Left kidney (tissue), 1 donor: ENCODE measurements at regions not wholly inside any gene's neighbourhood (a gene's known extent, or its start where the extent isn't known, plus 50 kb on each side); places are given as distances from the start of the nearest gene placed in this dataset.

Experiments
- DNase-seq: peaks from one replicate; pipeline ENCODE4 v3.0.0-alpha.2; 2013

GRCh38 chr10:121183707-121184106 is 332.5 kb downstream of the WDR11 start:
- DNase-seq, result no peak

DNA sequence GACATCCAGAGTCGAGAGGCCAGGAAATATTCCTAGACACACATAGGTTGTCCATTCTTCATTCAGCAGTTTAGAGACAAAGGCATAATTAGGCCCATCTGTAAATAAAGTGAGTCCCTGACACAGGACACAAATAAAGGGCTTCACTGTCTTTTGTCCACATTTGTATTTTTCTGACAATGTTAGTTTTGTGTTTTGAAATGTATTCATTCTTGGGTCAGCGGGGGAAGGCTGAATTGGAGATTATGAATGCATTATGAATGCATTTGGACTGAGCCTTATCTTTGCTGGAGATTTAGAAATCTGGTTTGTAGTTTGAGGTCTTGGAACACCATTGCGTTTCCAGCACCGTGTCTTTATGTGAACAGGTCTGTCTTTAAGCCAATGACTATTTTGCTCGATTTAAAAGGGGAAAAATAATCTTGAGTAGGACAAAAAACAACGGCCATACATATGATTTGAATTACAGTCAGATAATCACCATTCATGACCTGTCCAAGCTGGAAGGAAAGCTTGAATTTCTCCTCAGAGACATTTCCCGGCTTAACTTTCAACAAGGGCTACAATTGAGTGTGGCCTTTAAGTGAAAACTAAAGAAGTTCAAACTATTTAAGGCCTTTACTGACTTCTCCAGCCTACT is 334.8 kb downstream of the WDR11 start:
- DNase-seq, result no peak

GRCh38 chr10:121187391-121187790 is 336.2 kb downstream of the WDR11 start:
- no peak for DNase-seq

GRCh38 chr10:121188005-121188404 is 336.8 kb downstream of the WDR11 start:
- DNase-seq, result peak; percentile 36

DNA sequence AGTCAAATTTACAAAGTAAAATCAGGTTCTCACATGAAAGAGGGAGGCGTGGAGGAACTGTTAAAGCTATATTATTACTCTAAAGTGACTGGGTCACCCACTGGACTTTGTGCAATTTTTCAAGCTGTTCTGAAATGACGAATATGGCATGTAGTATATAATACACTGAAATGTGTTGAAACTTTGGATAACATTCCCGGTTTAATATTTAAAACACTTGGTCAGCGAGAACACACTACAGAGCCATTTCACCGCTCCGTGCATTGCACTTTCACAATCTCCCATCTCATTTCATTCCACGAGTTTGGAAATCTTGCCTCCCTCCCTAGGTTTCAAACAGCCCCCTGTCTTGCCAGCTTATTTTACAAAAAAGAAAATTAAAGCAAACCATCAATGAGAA is 337.9 kb downstream of the WDR11 start:
- no peak for DNase-seq

DNA sequence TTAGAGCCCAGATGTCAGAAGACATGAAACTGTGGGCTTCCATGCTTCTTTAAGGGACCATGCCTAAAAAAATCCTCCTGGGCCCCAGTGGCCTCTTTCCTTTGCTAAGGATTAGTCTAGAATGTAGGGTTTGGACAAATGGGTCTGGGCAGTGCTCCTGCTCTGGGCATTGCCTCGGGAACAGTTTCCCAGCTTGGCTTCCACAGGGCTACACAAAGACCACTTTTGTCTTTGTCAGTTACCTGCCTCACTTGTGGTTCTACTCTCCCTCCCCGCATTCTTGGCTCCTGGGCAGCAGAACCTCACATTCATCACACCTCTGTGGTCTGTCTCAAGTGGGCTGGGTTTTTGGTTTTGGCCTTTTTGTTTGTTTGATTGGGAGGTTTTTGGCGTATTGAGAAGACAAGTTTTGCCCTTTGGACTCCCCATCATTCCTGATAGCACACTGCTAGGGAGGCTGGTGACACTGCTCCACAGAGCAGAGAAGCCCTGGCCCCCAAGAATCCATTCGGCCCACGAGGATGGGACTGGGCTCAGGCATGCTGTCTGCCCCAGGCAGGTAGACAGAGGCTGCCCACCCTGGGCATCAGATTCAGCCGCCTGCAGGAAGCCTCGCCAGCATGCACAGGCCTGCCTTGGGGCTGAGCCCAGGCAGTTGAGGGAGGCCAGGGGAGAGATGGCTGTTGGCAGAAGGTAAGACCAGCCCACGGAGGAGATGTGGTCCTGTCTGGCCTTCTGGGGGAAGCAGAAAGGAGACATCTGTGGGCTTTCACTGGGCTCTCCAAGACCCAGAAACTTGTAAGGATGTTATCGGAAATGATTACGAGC is 343.7 kb downstream of the WDR11 start:
- DNase-seq, result no peak

DNA sequence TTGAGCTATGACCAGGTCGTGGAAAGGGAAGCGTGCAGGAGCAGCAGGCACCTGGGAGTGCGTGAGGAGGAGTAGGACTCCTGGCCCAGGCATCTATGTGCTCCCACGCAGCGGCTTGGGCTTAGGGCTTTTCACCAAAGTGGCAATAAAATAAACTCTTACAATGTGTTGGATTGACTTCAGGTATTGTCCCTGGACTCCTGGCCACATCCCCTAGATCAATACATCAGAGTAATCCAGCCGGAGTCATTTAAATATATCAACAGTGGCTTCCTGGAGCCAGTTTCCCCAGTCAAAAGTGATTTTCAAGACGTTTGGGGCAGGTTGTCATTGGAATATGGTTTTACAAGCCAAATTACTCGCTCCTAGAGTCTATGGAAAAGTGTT is 344.4 kb downstream of the WDR11 start:
- DNase-seq, result no peak

DNA sequence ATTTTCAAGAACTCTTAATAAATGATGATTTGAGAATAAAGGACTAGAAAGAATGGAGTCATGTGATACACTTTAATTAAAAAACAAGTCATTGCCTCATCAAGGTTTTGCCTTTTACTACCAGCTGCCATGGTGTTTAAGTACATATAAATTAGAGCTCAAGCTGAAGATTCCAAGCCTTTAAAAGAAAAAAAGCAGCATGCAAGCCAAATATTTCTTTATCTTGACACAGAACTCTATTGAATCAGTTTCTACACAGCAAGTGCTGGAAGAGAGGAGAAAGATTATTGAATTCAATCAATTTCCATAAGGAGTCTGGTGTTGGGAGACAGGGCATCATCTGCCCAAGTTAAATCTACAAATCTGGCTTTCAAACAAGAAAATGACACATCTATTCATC is 347.9 kb downstream of the WDR11 start:
- DNase-seq, result no peak

DNA sequence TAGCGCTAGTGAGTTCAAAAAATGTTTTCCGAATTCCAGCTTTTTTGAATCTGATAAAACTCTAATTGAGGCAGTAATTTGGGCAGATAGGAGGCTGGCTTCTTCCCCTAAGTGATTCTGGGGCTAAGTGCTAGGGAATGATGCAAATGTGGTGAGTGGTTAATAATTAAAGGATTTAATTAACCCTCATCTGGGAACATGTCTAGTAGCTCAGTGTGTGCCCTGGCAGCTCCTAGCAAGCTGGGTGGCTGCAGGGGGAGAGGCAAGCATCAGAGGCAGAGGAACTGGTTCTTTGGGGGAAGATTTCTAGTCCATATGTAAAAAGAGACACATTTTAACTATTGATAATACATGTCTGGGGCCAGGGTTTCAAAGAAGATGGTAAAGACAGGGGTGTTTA is 354.5 kb downstream of the WDR11 start:
- DNase-seq, result no peak

DNA sequence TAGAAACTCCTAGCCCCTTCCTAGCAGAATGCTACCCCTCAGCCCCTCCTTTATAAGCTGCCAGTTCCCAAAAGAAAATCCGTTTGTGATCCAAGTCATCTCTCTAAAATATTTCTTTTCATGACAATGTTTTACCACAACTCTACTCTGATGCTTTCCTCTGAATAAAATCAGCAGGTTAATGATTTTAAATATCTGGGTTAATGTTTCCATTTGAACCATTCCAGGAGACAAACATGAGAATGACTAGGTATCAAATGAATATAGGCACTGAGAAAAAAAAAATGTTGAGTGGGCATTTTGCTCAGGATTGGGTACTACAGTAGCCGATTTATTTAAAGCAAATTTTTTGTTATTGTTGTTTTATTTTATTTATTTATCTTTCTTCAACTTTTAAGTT is 360.3 kb downstream of the WDR11 start:
- DNase-seq, result no peak

- DNase-seq, result no peak
Measured at GRCh38 chr10:121213437-121213836, 362.3 kb downstream of the WDR11 start.

DNA sequence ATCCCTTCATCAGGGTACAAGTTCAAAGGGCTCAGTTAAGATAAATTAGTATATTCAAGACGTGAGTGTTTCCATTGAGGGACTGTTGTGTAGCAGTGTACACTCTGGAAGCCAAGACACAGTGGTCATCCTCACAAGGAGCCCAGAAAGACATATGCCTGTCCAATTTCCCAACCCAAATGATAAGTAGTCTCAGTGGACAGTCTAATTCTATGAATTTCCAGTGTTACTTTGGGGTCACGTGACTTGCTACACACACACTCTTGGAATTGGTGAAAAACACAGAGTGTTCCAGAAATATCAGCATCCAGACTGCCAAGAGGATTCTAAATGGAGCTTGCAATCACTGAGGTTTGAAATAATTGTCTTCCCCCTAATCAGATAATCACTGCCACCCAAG is 365.1 kb downstream of the WDR11 start:
- DNase-seq, result no peak

GRCh38 chr10:121216721-121217181 is 365.6 kb downstream of the WDR11 start:
- DNase-seq, result no peak

- DNase-seq, result no peak
Measured at GRCh38 chr10:121217331-121217730, 366.2 kb downstream of the WDR11 start.

DNA sequence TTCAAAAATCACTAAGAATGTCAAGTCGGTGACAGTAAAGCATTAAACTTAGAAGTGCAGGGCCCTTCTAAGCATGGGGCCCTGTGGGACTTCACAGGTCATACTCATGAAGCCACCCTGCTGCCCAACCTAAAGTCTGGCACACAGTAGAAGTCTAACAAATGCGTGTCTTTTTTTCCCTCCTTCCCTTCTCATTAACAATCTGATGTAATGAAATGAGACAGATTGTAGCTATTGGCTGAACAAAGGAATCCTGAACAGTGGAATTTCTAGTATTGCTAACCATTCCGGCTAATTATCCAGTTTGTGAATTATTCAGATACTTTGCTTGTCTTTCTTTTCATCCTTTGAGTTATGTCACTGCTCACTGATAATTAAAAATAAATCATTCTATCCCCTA is 369.9 kb downstream of the WDR11 start:
- no peak for DNase-seq

GRCh38 chr10:121221991-121222390 is 370.8 kb downstream of the WDR11 start:
- DNase-seq, result no peak

DNA sequence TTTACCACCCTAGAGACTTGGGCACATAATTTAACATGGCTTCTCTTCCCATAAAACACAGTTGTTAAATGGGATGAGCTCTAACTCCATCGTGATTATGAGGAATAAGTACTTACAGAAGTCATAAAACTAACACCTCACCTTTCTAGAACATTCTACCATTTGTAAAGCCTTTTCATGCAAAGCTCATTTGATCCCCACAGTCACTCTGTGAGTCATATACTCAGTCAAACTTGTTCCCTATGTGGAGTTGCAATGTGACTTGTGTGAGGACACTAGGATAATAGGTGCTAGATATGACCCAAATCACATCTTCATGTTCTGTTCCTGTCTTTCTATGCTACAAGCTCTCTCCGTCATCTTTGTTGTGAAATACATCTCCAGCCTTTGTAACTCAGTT is 371.7 kb downstream of the WDR11 start:
- DNase-seq, result no peak

DNA sequence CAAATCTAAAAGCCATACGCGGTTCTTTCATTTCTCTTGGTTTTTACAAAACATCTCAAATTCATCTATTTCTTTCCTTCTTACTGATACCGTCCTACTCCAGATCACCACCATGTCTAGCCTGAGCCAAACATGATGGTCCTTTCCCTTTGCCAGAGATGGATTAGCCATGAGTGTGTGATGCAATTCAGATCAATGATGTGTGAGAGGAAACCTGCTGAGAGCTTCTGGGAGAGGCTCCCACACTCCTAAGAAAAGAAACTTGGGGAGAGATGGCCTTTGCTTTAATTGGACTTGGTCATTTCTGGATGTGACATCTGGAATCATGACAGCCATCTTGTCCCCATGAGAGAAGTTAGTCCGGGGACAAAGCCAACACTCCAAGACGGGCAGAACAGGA is 367.2 kb downstream of the FGFR2 start:
- no peak for DNase-seq

DNA sequence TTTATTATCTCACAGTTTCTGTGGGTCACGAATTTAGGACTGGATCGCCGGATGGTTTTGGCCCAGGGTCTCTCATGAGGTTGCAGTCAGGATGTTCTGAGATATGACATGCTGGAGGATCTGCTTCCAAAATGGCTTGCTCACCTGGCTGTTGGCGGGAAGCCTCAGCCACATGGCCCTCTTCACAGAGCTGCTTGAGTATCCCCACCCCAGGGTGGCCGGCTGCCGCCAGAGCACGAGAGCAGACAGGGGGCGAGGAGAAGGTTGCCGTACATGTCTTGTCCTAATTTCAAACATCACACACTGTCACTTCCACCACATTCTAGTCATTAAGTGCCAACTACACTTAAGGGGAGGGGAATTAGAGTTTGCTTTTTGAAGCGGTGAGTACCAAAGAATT is 365.8 kb downstream of the FGFR2 start:
- no peak for DNase-seq

GRCh38 chr10:121235692-121236091 is 362.6 kb downstream of the FGFR2 start:
- DNase-seq, result no peak

DNA sequence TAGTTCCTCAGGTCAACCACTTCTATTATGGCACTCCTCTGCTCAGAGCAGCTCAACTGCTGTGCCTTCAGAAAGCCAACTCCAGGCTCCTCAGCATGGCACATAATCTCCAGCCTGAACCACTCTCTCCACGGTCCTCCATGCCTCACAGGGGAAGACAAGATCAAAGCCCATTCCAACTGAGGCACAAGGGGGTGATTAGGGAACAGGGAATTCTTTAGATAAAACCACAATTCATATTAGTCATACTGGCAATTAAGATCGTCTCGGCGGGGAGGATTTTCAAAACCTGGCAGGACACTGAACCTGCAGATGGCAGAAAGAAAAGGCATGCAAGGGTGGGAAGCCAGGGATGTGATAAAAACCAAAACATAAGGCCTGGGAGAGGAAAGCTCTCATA is 361.6 kb downstream of the FGFR2 start:
- DNase-seq, result no peak

GRCh38 chr10:121237718-121238117 is 360.5 kb downstream of the FGFR2 start:
- DNase-seq, result no peak

DNA sequence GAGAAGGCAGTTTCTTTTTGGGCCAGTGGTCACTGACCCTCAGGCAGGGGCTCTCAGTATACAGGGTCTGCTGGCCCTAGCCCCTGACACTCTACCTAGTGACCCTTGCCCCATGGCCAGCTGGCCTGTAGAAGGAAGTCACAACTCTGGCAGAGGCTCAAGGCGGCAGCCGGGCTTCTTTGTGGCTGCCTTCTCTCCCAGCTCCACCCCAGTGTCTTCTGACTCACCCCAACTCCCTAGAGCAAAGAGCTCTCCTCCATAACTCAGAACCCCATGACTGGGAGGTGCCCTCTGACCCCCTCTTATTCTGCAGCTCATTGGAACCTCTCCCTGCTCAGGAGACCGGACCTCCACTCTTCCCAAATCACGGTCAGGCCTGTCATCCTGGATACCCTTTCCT is 358.2 kb downstream of the FGFR2 start:
- DNase-seq, result no peak

DNA sequence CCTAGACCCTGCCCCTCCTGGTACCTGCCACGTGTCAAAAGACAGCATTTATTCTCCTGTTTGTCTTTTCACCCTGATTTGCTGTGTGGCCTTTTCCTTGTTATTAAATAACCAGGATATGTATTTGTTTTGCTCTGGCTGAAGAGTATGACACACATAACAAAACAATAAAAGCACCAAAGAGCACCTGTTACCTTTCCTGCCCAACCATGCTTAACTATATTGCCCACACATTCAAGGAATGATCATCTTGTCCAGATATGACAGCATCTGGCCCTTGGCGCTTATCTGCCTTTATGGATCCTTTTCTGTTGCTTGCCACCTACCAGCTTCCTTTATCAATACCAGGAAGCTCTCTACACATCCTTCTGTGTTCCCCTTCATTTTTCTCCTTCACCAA is 357.7 kb downstream of the FGFR2 start:
- no peak for DNase-seq
